Endodermal cell (in vitro differentiated cells): ENCODE measurements at regions not wholly inside any gene's neighbourhood (a gene's known extent, or its start where the extent isn't known, plus 50 kb on each side); places are given as distances from the start of the nearest gene placed in this dataset.

ENCODE experiments used
- DNase-seq: peaks from one replicate; pipeline ENCODE4 v3.0.0-alpha.2; 2017
- H3K27ac ChIP-seq: 2 replicates; pipeline ENCODE4 v1.5.1; 2013; ENCODE audit warnings: mild to moderate bottlenecking, low read depth, low read length, moderate library complexity
- H3K27me3 ChIP-seq: 2 replicates; pipeline ENCODE4 v1.6.1; 2013; ENCODE audit warnings: mild to moderate bottlenecking, low read length, moderate library complexity; ENCODE audit not compliant: insufficient read depth, control insufficient read depth, poor library complexity, severe bottlenecking
- H3K36me3 ChIP-seq: 2 replicates; pipeline ENCODE4 v1.7.0; 2013; ENCODE audit warnings: mild to moderate bottlenecking, low read length, moderate library complexity; ENCODE audit not compliant: control insufficient read depth, insufficient read depth
- H3K4me1 ChIP-seq: one replicate; pipeline ENCODE4 v1.7.0; 2013; ENCODE audit warnings: low read length; ENCODE audit not compliant: control insufficient read depth, insufficient read depth
- H3K4me3 ChIP-seq: 2 replicates; pipeline ENCODE4 v1.5.1; 2013; ENCODE audit warnings: mild to moderate bottlenecking, low read length, moderate library complexity
- H3K9ac ChIP-seq: 2 replicates; pipeline ENCODE4 v1.6.1; 2013; ENCODE audit warnings: mild to moderate bottlenecking, low read length, moderate library complexity; ENCODE audit not compliant: poor library complexity, severe bottlenecking; ENCODE audit errors: extremely low read depth
- H3K9me3 ChIP-seq: 2 replicates; pipeline ENCODE4 v1.6.1; 2013; ENCODE audit warnings: mild to moderate bottlenecking, low read length, moderate library complexity; ENCODE audit not compliant: control insufficient read depth
- H3K27ac Mint-ChIP-seq: 2 replicates; pipeline ENCODE4 v1.8.0; 2020; ENCODE audit warnings: mixed read lengths
- H3K27me3 Mint-ChIP-seq: 2 replicates; pipeline ENCODE4 v1.8.0; 2021; ENCODE audit warnings: mild to moderate bottlenecking, mixed read lengths; ENCODE audit not compliant: insufficient read depth
- H3K36me3 Mint-ChIP-seq: 2 replicates; pipeline ENCODE4 v1.8.0; 2020; ENCODE audit warnings: low read depth, mixed read lengths
- H3K4me1 Mint-ChIP-seq: 2 replicates; pipeline ENCODE4 v1.8.0; 2020; ENCODE audit warnings: mixed read lengths
- H3K4me3 Mint-ChIP-seq: 2 replicates; pipeline ENCODE4 v1.8.0; 2020; ENCODE audit warnings: mild to moderate bottlenecking, moderate library complexity, mixed read lengths
- H3K9me3 Mint-ChIP-seq: 2 replicates; pipeline ENCODE4 v1.8.0; 2020; ENCODE audit warnings: mild to moderate bottlenecking, mixed read lengths
- CTCF ChIP-seq: fragments of 200-600 bp; sonication (generic); conservative IDR thresholded peaks from 2 replicates; pipeline ENCODE4 v1.5.0; 2021; ENCODE audit warnings: antibody characterized with exemption, mild to moderate bottlenecking
- WGBS, 2 experiments: methylation state at CpG; one replicate each; pipeline versions ENCODE4 v1.1.5 to v1.1.7; 2013; ENCODE audit warnings: missing lambda C conversion rate in 2 of 2, mixed read lengths in 1 of 2; ENCODE audit not compliant: insufficient coverage in 1 of 2, insufficient read length in 1 of 2; 5-methylcytosine and 5-hydroxymethylcytosine counted together

GRCh38 chr5:29015523-29015922 is 1977.1 kb upstream of the CDH9 start:
- Mint-ChIP-seq H3K9me3 (no peaks in the 10 kb centered on the region), H3K36me3 (no peaks in the 10 kb centered on the region), H3K27me3 (no peaks in the 10 kb centered on the region), H3K27ac (no peak overlapping the region), H3K4me1 (no peaks in the 10 kb centered on the region), H3K4me3 (no peak overlapping the region)
- no peaks in the 10 kb centered on the region for H3K9me3 ChIP-seq
- no peak overlapping the region for H3K9ac ChIP-seq
- DNase-seq, result no peak
- TF ChIP-seq CTCF, result no peak
- H3K27me3 ChIP-seq, result no peaks in the 10 kb centered on the region
- H3K4me3 ChIP-seq, result no peak overlapping the region
- H3K27ac ChIP-seq, result no peak overlapping the region
- WGBS, 2 experiments, result no CpG with 5 or more reads among the region's 2 CpGs
- no peaks in the 10 kb centered on the region for H3K36me3 ChIP-seq
- no peaks in the 10 kb centered on the region for H3K4me1 ChIP-seq

GRCh38 chr5:29005386-29005785 is 1967.0 kb upstream of the CDH9 start:
- no peak for DNase-seq
- Mint-ChIP-seq H3K4me3 (no peak overlapping the region), H3K9me3 (peaks cover 12% of the 10 kb centered on the region), H3K36me3 (no peaks in the 10 kb centered on the region), H3K27me3 (no peaks in the 10 kb centered on the region), H3K27ac (no peak overlapping the region), H3K4me1 (peaks cover 5% of the 10 kb centered on the region)
- H3K27me3 ChIP-seq, result no peaks in the 10 kb centered on the region
- WGBS, 2 experiments, result 76 to 78% methylated on average over 3 of the region's 3 CpGs
- H3K9ac ChIP-seq, result no peak overlapping the region
- H3K4me1 ChIP-seq, result no peaks in the 10 kb centered on the region
- no peak overlapping the region for H3K4me3 ChIP-seq
- peak; percentile 71 for TF ChIP-seq CTCF
- no peak overlapping the region for H3K27ac ChIP-seq
- H3K9me3 ChIP-seq, result peaks cover 12% of the 10 kb centered on the region
- no peaks in the 10 kb centered on the region for H3K36me3 ChIP-seq

- Histone ChIP-seq H3K9me3 (peaks cover 12% of the 10 kb centered on the region), H3K4me1 (peaks cover 5% of the 10 kb centered on the region), H3K36me3 (no peaks in the 10 kb centered on the region), H3K4me3 (no peak overlapping the region), H3K27me3 (no peaks in the 10 kb centered on the region), H3K9ac (no peak overlapping the region), H3K27ac (no peak overlapping the region)
- H3K36me3 Mint-ChIP-seq, result no peaks in the 10 kb centered on the region
- no peak overlapping the region for H3K4me3 Mint-ChIP-seq
- peaks cover 12% of the 10 kb centered on the region for H3K9me3 Mint-ChIP-seq
- no peaks in the 10 kb centered on the region for H3K27me3 Mint-ChIP-seq
- H3K27ac Mint-ChIP-seq, result peak overlapping the region; percentile 36
- peak; percentile 74 for DNase-seq
- 47% methylated on average over 2 of the region's 6 CpGs; no CpG with 5 or more reads in 1 of the 2 experiments for WGBS, 2 experiments
- H3K4me1 Mint-ChIP-seq, result peaks cover 12% of the 10 kb centered on the region
- TF ChIP-seq CTCF, result no peak
These were observed 1964.1 kb upstream of the CDH9 start for GRCh38 chr5:29002481-29002880.
